Sigmoid colon (tissue), 4 donors: ENCODE measurements at regions not wholly inside any gene's neighbourhood (a gene's known extent, or its start where the extent isn't known, plus 50 kb on each side); places are given as distances from the start of the nearest gene placed in this dataset.

Source experiments
- CTCF ChIP-seq, 4 experiments: fragments of 450-650 bp in 3 of 4; fragments of 200-600 bp in 1 of 4; IDR thresholded peaks; one replicate each; pipeline ENCODE4 v1.5.1; 2016 to 2019; ENCODE audit warnings: antibody characterized with exemption in 4 of 4, mild to moderate bottlenecking in 3 of 4, moderate library complexity in 2 of 4
- POLR2A ChIP-seq, 2 donors: fragments of 450-650 bp; IDR thresholded peaks; one replicate each; pipeline ENCODE4 v1.6.1; 2016; ENCODE audit warnings: antibody characterized with exemption in 2 of 2, mild to moderate bottlenecking in 2 of 2, moderate library complexity in 2 of 2
- POLR2AphosphoS5 ChIP-seq, 4 donors: sonication (generic); formaldehyde crosslinking; IDR thresholded peaks; one replicate each; pipeline ENCODE4 v1.6.1; 2017; ENCODE audit warnings: antibody characterized with exemption in 4 of 4

- TF ChIP-seq CTCF (IDR thresholded peaks at IDR 0.05) (no peak), POLR2A (IDR thresholded peaks at IDR 0.05) (no peak), POLR2AphosphoS5 (IDR thresholded peaks at IDR 0.05) (no peak)
Measured at GRCh38 chr5:167649471-167649870, 642.0 kb upstream of the WWC1 start.
